GM21717 (cell line): ENCODE measurements at regions not wholly inside any gene's neighbourhood (a gene's known extent, or its start where the extent isn't known, plus 50 kb on each side); places are given as distances from the start of the nearest gene placed in this dataset.
"Not testable (repeated sequence)": the region's sequence is repeated elsewhere in the genome, so short reads cannot be mapped to it uniquely, and the experiment has no call there.

Experiments
- ATAC-seq: cut with Tn5 transposase; IDR thresholded peaks from one replicate; pipeline ENCODE4 v1.9.1; 2021; ENCODE audit warnings: mild to moderate bottlenecking, moderate library complexity; ENCODE audit not compliant: unreplicated experiment

- no peak for ATAC-seq
Observed at GRCh38 chr1:191305370-191305769, 827.7 kb upstream of the BRINP3 start.

GRCh38 chr1:191306916-191307315 is 829.3 kb upstream of the BRINP3 start:
- ATAC-seq = no peak

- ATAC-seq = no peak
Observed at GRCh38 chr1:191320062-191320461, 838.2 kb upstream of the RGS18 start.

GRCh38 chr1:191327868-191328267 is 830.4 kb upstream of the RGS18 start:
- no peak for ATAC-seq

GRCh38 chr1:191343816-191344215 is 814.4 kb upstream of the RGS18 start:
- no peak for ATAC-seq

DNA sequence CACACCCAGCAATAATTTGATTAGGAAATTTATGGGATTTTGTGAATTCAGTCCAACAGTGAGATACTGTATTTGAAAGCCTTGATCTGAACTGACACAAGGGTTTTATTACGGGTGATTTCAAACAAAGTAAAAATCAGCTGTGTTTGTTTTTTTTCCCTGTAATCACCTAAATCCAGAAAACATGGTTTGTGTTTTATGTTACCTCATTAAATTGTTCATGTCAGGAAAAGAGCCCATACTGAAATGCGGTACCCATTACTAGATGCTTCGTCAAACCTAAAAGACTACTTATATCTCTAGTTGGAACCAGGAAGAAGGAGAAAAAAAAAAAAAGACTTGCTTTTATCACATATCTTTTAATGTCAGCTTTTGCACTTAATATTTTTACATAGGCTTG is 811.9 kb upstream of the RGS18 start:
- no peak for ATAC-seq

DNA sequence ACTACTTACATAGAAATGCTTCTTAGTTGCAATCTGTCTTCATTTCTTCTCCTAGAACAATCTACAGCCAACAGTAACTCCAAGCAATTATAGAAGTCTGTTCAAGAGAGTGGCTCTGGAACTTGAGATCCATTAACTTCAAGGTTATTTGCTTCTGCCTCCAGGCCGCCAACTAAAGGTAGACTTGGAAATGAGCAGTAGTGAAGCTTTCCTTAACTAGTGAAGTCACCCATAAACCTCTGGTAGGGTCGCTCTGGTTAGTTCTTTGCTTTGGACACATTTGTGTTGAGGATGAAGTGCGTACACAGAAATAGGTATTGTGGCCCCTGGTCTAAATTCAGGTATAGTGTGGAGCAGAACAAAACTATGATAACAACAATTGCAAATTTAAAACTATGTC is 809.9 kb upstream of the RGS18 start:
- ATAC-seq = no peak

DNA sequence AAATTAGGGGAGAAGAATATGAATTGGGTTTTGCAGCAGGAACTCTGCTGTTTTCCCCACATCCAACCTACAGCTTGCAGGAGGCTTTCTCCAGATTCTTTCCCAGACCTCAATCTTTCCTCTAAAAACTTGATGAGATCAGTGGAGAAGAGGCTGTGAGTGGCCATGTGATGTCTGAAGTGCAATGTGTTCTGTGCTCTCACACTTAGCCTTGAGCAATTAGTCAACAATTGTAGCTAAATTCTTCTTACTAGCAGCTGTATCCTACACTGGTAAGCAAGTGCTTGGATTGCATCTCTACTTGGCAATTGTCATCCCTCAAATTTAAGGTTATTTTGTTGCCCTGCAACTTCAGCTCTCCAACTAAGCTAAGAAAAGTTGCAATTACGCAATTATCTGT is 807.3 kb upstream of the RGS18 start:
- no peak for ATAC-seq

- ATAC-seq = no peak
Observed at GRCh38 chr1:191358724-191359123, 799.5 kb upstream of the RGS18 start.

GRCh38 chr1:191366686-191367085 is 791.6 kb upstream of the RGS18 start:
- no peak for ATAC-seq

DNA sequence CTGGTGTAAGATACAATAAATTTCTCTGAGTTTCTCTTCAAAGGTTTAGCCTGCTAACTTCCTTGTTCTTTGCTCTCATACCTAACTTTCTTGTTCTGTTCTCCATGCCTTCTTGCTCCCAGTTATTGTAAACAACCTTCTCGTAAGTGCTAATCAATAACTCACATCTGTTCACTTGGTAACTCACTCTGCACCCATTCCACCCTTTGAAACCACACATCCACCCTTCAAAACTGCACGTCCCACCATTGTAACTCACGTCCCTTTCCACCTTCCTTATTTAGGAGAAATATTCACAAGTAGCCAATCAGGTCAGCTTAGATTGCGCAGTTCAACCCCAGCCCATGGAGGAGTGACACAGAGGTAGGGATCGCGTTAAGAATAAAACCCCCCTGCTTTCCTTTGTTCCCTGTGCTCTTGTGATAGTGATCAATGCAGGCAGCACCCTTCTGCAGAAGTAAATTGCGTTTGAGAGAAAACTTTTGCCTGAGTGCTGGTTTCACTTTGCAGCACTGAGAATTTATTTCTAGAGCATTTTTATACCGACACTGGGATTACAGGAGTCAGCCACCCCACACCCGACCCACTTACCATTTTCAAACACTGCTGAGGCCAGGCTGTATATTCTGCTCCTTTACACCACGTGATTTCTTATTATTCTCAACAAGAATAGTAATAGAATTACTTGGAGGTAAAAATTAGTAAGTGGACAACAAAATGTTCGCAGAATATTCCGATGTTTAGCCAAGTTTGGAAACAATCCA is 789.2 kb upstream of the RGS18 start:
- no peak for ATAC-seq

DNA sequence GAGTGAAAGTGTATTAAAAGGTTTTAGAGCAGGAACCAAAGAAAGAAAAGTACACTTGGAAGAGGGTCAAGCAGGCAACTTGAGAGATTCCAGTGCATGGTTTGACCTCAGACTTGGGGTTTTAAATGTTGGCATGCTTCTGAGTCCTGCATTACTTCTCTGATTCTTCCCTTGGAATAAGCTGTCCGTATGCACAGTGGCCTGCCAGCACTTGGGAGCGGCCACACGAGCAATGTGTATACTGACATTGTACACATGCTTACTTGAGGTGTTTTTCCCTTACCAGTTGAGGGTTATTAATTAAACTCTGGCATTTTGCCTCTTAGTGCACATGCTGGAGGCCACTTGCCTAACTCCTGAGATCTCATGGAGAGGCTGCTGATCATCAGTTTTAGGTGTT is 786.6 kb upstream of the RGS18 start:
- ATAC-seq = no peak

GRCh38 chr1:191388283-191388682 is 770.0 kb upstream of the RGS18 start:
- no peak for ATAC-seq

- no peak for ATAC-seq
Observed at GRCh38 chr1:191396622-191397021, 761.6 kb upstream of the RGS18 start.

DNA sequence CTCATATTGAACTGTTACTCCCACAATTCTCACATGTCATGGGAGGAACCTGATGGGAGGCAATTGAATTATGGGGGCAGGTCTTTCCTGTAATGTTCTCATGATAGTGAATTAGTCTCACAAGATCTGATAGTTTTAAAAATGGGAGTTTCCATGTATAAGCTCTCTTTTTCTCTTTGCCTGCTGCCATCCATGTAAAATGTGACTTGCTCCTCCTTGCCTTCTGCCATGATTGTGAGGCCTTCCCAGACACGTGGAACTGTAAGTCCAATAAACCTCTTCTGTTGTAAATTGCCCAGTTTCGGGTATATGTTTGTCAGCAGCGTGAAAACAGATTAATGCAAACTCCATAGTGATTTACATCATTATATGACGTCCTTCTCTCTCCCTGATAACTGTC is 759.7 kb upstream of the RGS18 start:
- ATAC-seq = no peak

- no peak for ATAC-seq
Observed at GRCh38 chr1:191405417-191405816, 752.8 kb upstream of the RGS18 start.

- no peak for ATAC-seq
Observed at GRCh38 chr1:191414981-191415640, 743.2 kb upstream of the RGS18 start.

GRCh38 chr1:191419842-191420241 is 738.4 kb upstream of the RGS18 start:
- ATAC-seq = no peak

GRCh38 chr1:191427593-191427992 is 730.7 kb upstream of the RGS18 start:
- ATAC-seq = no peak

GRCh38 chr1:191432817-191433216 is 725.4 kb upstream of the RGS18 start:
- no peak for ATAC-seq

GRCh38 chr1:191438979-191439378 is 719.3 kb upstream of the RGS18 start:
- ATAC-seq = no peak

DNA sequence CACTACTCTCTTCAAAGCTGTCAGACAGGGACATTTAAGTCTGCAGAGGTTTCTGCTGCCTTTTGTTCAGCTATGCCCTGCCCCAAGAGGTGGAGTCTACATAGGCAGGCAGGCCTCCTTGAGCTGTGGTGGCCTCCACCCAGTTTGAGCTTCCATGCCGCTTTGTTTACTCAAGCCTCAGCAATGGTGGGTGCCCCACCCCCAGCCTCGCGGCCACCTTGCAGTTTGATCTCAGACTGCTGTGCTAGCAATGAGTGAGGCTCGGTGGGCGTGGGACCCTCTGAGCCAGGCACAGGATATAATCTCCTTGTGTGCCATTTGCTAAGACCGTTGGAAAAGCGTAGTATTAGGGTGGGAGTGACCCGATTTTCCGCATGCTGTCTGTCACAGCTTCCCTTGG is 710.0 kb upstream of the RGS18 start:
- ATAC-seq = not testable (repeated sequence)

DNA sequence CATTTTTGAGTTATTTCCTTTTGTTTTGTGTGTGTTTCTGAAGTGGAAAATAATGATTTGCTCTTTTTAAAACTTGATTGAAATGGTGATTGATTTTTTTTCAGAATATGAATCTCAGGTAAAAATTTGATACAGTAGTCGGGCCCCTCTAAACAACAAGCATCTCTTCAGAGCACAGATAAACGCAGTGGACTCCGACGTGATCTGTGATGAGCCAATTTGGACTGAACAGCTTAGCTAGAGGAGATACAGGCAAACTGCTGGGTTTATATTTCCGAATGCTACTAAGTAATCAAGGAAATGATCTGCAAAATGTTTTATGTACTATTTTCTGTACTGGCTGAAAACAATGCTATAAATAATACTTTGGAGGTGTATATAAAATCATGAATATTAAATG is 705.7 kb upstream of the RGS18 start:
- ATAC-seq = no peak
